ENCODE measurements at regions not wholly inside any gene's neighbourhood (a gene's known extent, or its start where the extent isn't known, plus 50 kb on each side); places are given as distances from the start of the nearest gene placed in this dataset.
"Not testable (repeated sequence)": the region's sequence is repeated elsewhere in the genome, so short reads cannot be mapped to it uniquely, and the experiment has no call there.

GRCh38 chr5:14925326-14925725, 53.7 kb upstream of the ANKH start:
- no peak for DNase-seq

- not testable (repeated sequence) for DNase-seq
Observed at GRCh38 chr5:14922952-14923351, 51.4 kb upstream of the ANKH start.

- DNase-seq: peak; percentile 2
Observed at GRCh38 chr5:14922456-14922855, 50.9 kb upstream of the ANKH start.
